VCaP (cell line): ENCODE measurements at regions not wholly inside any gene's neighbourhood (a gene's known extent, or its start where the extent isn't known, plus 50 kb on each side); places are given as distances from the start of the nearest gene placed in this dataset.

ENCODE experiments used
- H3K27ac ChIP-seq: fragments of 450-650 bp; 2 replicates; pipeline ENCODE4 v1.5.1; 2017
- TF ChIP-seq, protein P1 (sequence below): fragments of 450-650 bp; conservative IDR thresholded peaks from 2 replicates; pipeline ENCODE4 v1.5.1; 2017; ENCODE audit warnings: mild to moderate bottlenecking, moderate library complexity

- no peak overlapping the region for H3K27ac ChIP-seq
- TF ChIP-seq, protein P1, sequence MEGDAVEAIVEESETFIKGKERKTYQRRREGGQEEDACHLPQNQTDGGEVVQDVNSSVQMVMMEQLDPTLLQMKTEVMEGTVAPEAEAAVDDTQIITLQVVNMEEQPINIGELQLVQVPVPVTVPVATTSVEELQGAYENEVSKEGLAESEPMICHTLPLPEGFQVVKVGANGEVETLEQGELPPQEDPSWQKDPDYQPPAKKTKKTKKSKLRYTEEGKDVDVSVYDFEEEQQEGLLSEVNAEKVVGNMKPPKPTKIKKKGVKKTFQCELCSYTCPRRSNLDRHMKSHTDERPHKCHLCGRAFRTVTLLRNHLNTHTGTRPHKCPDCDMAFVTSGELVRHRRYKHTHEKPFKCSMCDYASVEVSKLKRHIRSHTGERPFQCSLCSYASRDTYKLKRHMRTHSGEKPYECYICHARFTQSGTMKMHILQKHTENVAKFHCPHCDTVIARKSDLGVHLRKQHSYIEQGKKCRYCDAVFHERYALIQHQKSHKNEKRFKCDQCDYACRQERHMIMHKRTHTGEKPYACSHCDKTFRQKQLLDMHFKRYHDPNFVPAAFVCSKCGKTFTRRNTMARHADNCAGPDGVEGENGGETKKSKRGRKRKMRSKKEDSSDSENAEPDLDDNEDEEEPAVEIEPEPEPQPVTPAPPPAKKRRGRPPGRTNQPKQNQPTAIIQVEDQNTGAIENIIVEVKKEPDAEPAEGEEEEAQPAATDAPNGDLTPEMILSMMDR = no peak
Observed at GRCh38 chr6:93894521-93894920, 475.2 kb upstream of the EPHA7 start.

GRCh38 chr6:93889713-93890112 lies 470.4 kb upstream of the EPHA7 start:
- TF ChIP-seq, protein P1 = no peak
- H3K27ac ChIP-seq = no peak overlapping the region

DNA sequence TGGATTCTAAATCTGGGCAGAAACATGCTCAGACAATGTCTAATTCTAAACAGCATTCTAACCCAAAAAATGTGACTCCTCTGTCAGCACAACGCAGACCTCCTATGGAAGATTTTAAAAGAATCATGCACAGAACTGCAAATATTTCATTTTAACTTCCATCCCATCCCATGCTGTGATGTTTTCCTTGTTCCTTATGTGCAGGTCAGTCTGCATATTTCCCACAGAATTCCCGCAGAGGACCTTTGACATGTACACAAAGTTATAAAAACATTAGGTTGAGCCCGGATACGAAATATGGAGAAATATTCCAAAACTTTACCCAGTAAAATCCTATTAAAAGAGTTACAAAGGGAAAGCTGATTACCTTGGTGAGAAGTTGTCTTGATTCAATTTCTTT lies 467.1 kb upstream of the EPHA7 start:
- H3K27ac ChIP-seq = no peak overlapping the region
- TF ChIP-seq, protein P1 = no peak

DNA sequence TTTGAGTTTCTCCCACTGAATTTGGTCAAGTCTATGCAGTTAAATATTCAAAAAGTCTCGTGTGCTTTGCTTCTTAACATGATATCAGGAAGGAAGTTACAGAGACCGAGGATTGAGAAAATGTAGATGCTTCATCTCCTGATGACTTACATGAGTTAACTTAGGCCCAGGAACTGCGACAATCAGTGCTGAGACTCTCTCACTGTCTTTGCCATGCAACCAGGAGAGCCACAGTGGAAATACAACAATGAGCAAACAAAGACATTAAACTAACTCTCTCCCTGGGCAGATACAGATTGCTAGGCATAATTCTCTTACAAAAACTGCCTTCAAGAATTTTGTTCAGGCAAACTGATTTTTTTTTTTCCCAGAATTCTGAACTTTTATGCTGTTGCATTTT lies 440.6 kb upstream of the EPHA7 start:
- TF ChIP-seq, protein P1 = no peak
- H3K27ac ChIP-seq = no peak overlapping the region

DNA sequence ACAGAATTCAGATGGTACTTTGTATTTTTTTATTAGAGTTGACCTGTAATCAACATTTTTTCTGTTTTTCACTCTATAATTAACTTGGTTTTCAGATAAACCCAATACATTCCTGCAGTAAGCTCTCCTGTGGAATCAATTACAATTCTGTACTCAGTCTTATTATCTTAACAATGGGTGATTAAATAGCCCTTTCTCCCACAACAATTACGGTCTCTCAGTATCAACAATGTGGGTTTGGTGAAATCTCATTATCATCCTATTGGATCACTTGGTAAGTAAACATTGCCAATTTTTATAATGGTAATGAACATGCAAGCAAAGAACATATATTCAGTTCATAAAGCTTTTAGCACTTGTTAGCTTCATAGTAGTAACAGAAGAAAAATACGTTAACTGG lies 438.9 kb upstream of the EPHA7 start:
- TF ChIP-seq, protein P1 = no peak
- H3K27ac ChIP-seq = no peak overlapping the region

DNA sequence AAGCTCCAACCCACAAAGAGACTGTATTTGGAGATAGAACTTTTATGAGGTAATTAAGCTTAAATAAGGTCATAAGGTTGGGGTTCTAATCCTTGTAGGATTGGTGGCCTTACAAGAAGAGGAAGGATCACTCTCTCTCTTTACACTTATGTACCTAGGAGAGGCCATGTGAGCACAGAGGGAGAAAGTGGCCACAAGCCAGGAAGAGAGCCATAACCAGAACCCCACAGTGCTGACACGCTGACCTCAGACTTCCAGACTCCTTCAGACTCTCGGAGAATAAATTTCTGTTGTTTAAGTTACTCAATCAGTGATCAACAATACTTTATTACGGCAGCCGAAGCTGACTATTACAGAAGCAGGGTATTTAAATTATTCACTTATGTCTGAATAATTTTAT lies 430.5 kb upstream of the EPHA7 start:
- TF ChIP-seq, protein P1 = no peak
- H3K27ac ChIP-seq = no peak overlapping the region

DNA sequence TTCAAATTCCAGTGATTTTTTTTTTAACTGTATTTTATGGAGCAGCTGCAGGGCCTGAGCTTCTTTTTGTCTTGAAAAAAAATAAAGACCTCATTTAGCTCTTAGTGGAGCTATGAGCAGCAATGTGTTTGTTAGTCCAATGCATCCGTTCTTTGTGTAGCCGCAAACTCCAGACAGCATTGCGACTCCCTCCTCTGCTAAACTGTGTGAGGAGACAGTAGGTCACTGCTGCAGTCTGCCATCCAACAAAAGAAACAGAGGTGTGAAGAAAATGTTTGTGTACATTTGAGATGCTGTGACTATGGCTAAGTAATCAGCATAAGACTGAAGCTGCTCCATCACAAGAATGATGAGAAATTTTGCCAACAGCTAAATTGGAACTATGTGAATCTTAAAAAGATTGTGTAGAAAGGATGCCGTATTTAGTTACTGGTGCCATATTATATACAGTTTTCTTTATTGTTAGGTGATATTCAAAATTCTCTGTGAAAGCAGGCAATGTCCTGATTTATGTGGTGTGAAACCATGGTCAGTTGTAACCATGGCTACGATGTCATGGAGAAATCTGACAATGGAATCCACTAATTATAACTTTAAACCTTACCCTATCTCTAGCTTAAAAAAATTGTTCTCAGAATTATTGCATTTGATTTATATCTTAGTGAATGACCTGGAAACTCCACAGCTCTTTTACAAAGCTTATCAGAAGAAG lies 428.8 kb upstream of the EPHA7 start:
- H3K27ac ChIP-seq = no peak overlapping the region

More for the DNA sequence above, 428.8 kb upstream of the EPHA7 start:
- TF ChIP-seq, protein P1 = no peak
